GM23338 (cell line): ENCODE measurements at regions not wholly inside any gene's neighbourhood (a gene's known extent, or its start where the extent isn't known, plus 50 kb on each side); places are given as distances from the start of the nearest gene placed in this dataset.

Experiments used
- ATAC-seq: fragments of 200-7000 bp; cut with Tn5 transposase; 3 replicates; pipeline ENCODE4 v1.9.1; 2020
- DNase-seq: peaks from one replicate; pipeline ENCODE4 v3.0.0-alpha.2; 2015; ENCODE audit warnings: low spot score
- H2AFZ ChIP-seq: fragments of 200-600 bp; sonication (generic); 2 replicates; pipeline ENCODE4 v1.8.0; 2016; ENCODE audit warnings: antibody characterized with exemption, mild to moderate bottlenecking, moderate library complexity
- H3F3A ChIP-seq: fragments of 200-600 bp; sonication (generic); replicated peaks from 2 replicates; pipeline ENCODE4 v1.8.0; 2017; ENCODE audit warnings: antibody characterized with exemption, mixed run types, low read depth
- H3K27ac ChIP-seq: fragments of 200-600 bp; sonication (generic); 2 replicates; pipeline ENCODE4 v1.6.1; 2016; ENCODE audit warnings: low read depth
- H3K27me3 ChIP-seq: fragments of 200-600 bp; sonication (generic); 2 replicates; pipeline ENCODE4 v1.8.0; 2016; ENCODE audit warnings: mild to moderate bottlenecking, mixed run types, moderate library complexity; ENCODE audit not compliant: insufficient read depth
- H3K36me3 ChIP-seq: fragments of 200-600 bp; sonication (generic); 2 replicates; pipeline ENCODE4 v1.8.0; 2016; ENCODE audit warnings: mild to moderate bottlenecking; ENCODE audit not compliant: insufficient read depth
- H3K4me1 ChIP-seq: fragments of 200-600 bp; sonication (generic); 2 replicates; pipeline ENCODE4 v1.8.0; 2016; ENCODE audit warnings: mild to moderate bottlenecking, moderate library complexity; ENCODE audit not compliant: insufficient read depth
- H3K4me2 ChIP-seq: fragments of 200-600 bp; sonication (generic); 2 replicates; pipeline ENCODE4 v1.7.1; 2017; ENCODE audit warnings: mixed run types
- H3K4me3 ChIP-seq: fragments of 200-600 bp; sonication (generic); 2 replicates; pipeline ENCODE4 v1.6.1; 2016; ENCODE audit warnings: mixed run types
- H3K79me2 ChIP-seq: fragments of 200-600 bp; sonication (generic); replicated peaks from 2 replicates; pipeline ENCODE4 v1.8.0; 2017; ENCODE audit warnings: mild to moderate bottlenecking; ENCODE audit not compliant: insufficient read depth
- H3K9me2 ChIP-seq: fragments of 200-600 bp; sonication (generic); 2 replicates; pipeline ENCODE4 v1.8.0; 2017; ENCODE audit not compliant: insufficient read depth
- H4K20me1 ChIP-seq: fragments of 200-600 bp; sonication (generic); replicated peaks from 2 replicates; pipeline ENCODE4 v1.8.0; 2017; ENCODE audit warnings: mild to moderate bottlenecking; ENCODE audit not compliant: insufficient read depth
- H3K27ac Mint-ChIP-seq: 2 replicates; pipeline ENCODE4 v1.8.0; 2020; ENCODE audit warnings: inconsistent platforms, mild to moderate bottlenecking, moderate library complexity, mixed read lengths
- H3K27me3 Mint-ChIP-seq: 3 replicates; pipeline ENCODE4 v1.8.0; 2022; ENCODE audit warnings: low read depth, mild to moderate bottlenecking, moderate library complexity, mixed read lengths, inconsistent platforms; ENCODE audit not compliant: insufficient read depth, poor library complexity
- H3K36me3 Mint-ChIP-seq: 3 replicates; pipeline ENCODE4 v1.8.0; 2021; ENCODE audit warnings: low read depth, mild to moderate bottlenecking, inconsistent platforms, moderate library complexity, mixed read lengths
- H3K4me1 Mint-ChIP-seq: 3 replicates; pipeline ENCODE4 v1.8.0; 2020; ENCODE audit warnings: mild to moderate bottlenecking, inconsistent platforms, mixed read lengths
- H3K4me3 Mint-ChIP-seq: 3 replicates; pipeline ENCODE4 v1.8.0; 2021; ENCODE audit warnings: moderate library complexity, mild to moderate bottlenecking, inconsistent platforms, mixed read lengths
- H3K9me3 Mint-ChIP-seq: 3 replicates; pipeline ENCODE4 v1.8.0; 2020; ENCODE audit warnings: moderate library complexity, mild to moderate bottlenecking, inconsistent platforms, mixed read lengths
- CREB1 ChIP-seq: fragments of 250-450 bp; sonication (Bioruptor Pico); IDR thresholded peaks from 2 replicates; pipeline ENCODE4 v1.5.0; 2020; ENCODE audit warnings: low read depth, mild to moderate bottlenecking, moderate library complexity
- CTCF ChIP-seq, 2 experiments: fragments of 200-600 bp in 1 of 2; sonication (generic) in 1 of 2; conservative IDR thresholded peaks; 2 replicates each; pipeline versions ENCODE4 v1.5.1 to v1.6.1; 2016 to 2017; ENCODE audit warnings: antibody characterized with exemption in 2 of 2, low read depth in 2 of 2, mild to moderate bottlenecking in 2 of 2, moderate library complexity in 1 of 2
- ETS1 ChIP-seq: IDR thresholded peaks from 2 replicates; pipeline ENCODE4 v1.6.1; 2016; ENCODE audit warnings: antibody characterized with exemption
- EZH2 ChIP-seq: fragments of 200-600 bp; sonication (generic); IDR thresholded peaks from one replicate; pipeline ENCODE4 v1.8.0; 2017; ENCODE audit warnings: antibody characterized with exemption, mild to moderate bottlenecking, low read depth; ENCODE audit not compliant: unreplicated experiment
- EZH2phosphoT487 ChIP-seq: fragments of 200-600 bp; sonication (generic); IDR thresholded peaks from one replicate; pipeline ENCODE4 v1.8.1; 2018; ENCODE audit warnings: antibody characterized with exemption; ENCODE audit not compliant: unreplicated experiment
- JUNB ChIP-seq: IDR thresholded peaks from one replicate; pipeline ENCODE4 v1.6.1; 2016; ENCODE audit warnings: antibody characterized with exemption; ENCODE audit not compliant: unreplicated experiment
- NANOG ChIP-seq: IDR thresholded peaks from 2 replicates; pipeline ENCODE4 v1.6.1; 2016; ENCODE audit warnings: antibody characterized with exemption, borderline replicate concordance
- POLR2AphosphoS5 ChIP-seq: IDR thresholded peaks from 2 replicates; pipeline ENCODE4 v1.6.1; 2016; ENCODE audit warnings: antibody characterized with exemption, low read depth
- REST ChIP-seq: IDR thresholded peaks from one replicate; pipeline ENCODE4 v1.6.1; 2018; ENCODE audit warnings: antibody characterized with exemption; ENCODE audit not compliant: unreplicated experiment
- STAT1 ChIP-seq: IDR thresholded peaks from one replicate; pipeline ENCODE4 v1.6.1; 2016; ENCODE audit warnings: antibody characterized with exemption; ENCODE audit not compliant: unreplicated experiment
- ZNF114 ChIP-seq: fragments of 250-450 bp; sonication (Bioruptor Pico); IDR thresholded peaks from 2 replicates; pipeline ENCODE4 v1.5.0; 2020; ENCODE audit warnings: mild to moderate bottlenecking, moderate library complexity
- ZNF331 ChIP-seq: fragments of 250-450 bp; sonication (Bioruptor Pico); IDR thresholded peaks from 2 replicates; pipeline ENCODE4 v1.5.0; 2020; ENCODE audit warnings: low read depth, mild to moderate bottlenecking, moderate library complexity
- ZNF462 ChIP-seq: fragments of 250-450 bp; sonication (Bioruptor Pico); IDR thresholded peaks from 2 replicates; pipeline ENCODE4 v1.5.0; 2020; ENCODE audit warnings: mild to moderate bottlenecking, moderate library complexity

GRCh38 chr11:131129474-131129873, 213.2 kb upstream of the SNX19 start:
- ATAC-seq: no peak
- Histone ChIP-seq H3F3A (no peaks in the 10 kb centered on the region), H3K4me1 (no peaks in the 10 kb centered on the region), H3K79me2 (no peaks in the 10 kb centered on the region), H3K4me3 (no peak overlapping the region), H3K9me2 (peaks cover 25% of the 10 kb centered on the region), H3K36me3 (0 out of 2 replicates have a peak, but pooled peaks cover 4% of the 10 kb centered on the region), H2AFZ (0 out of 2 replicates have a peak overlapping the region, but pooled peaks have one; percentile 54), H3K27ac (no peak overlapping the region), H3K27me3 (no peaks in the 10 kb centered on the region), H3K4me2 (no peak overlapping the region), H4K20me1 (no peaks in the 10 kb centered on the region)
- no peak for DNase-seq
- Mint-ChIP-seq H3K4me3 (no peak overlapping the region), H3K27me3 (peaks cover 2% of the 10 kb centered on the region), H3K9me3 (peaks cover 11% of the 10 kb centered on the region; the same call in 2 of the 3 replicates), H3K36me3 (no peaks in the 10 kb centered on the region), H3K27ac (no peak overlapping the region), H3K4me1 (no peaks in the 10 kb centered on the region)
- no peak for TF ChIP-seq POLR2AphosphoS5
- TF ChIP-seq ETS1: no peak
- no peak for TF ChIP-seq STAT1
- no peak for TF ChIP-seq NANOG
- no peak for TF ChIP-seq ZNF114 (CRISPR knock-in tag)
- no peak for TF ChIP-seq ZNF462 (CRISPR knock-in tag)
- no peak for TF ChIP-seq REST
- TF ChIP-seq ZNF331 (CRISPR knock-in tag): no peak
- TF ChIP-seq EZH2: no peak
- TF ChIP-seq CREB1 (CRISPR knock-in tag): no peak
- no peak for TF ChIP-seq CTCF (conservative IDR thresholded peaks at IDR 0.05; ENCODE audit: low read depth in 2 of 2)
- TF ChIP-seq JUNB: no peak
- TF ChIP-seq EZH2phosphoT487: no peak
